NB4 (cell line): ENCODE measurements at regions not wholly inside any gene's neighbourhood (a gene's known extent, or its start where the extent isn't known, plus 50 kb on each side); places are given as distances from the start of the nearest gene placed in this dataset.

Experiments used
- DNase-seq: peaks from one replicate; pipeline ENCODE4 v3.0.0; 2010; ENCODE audit warnings: low read depth
- H3K4me3 ChIP-seq: one replicate; pipeline ENCODE4 v1.5.1; 2011; ENCODE audit warnings: mild to moderate bottlenecking, low read depth, low read length, moderate library complexity
- CTCF ChIP-seq: IDR thresholded peaks from one replicate; pipeline ENCODE4 v1.5.1; 2012; ENCODE audit warnings: low read depth, low read length
- MAX ChIP-seq: IDR thresholded peaks from 2 replicates; pipeline ENCODE4 v1.6.1; 2011; ENCODE audit warnings: low read depth, low read length
- MYC ChIP-seq: IDR thresholded peaks from 2 replicates; pipeline ENCODE4 v1.6.1; 2011; ENCODE audit warnings: low read depth, low read length
- POLR2A ChIP-seq: IDR thresholded peaks from 2 replicates; pipeline ENCODE4 v1.6.1; 2011; ENCODE audit warnings: mild to moderate bottlenecking; ENCODE audit not compliant: insufficient read length; ENCODE audit errors: extremely low read depth

- TF ChIP-seq MYC: no peak
- no peak for TF ChIP-seq MAX
- no peak for TF ChIP-seq CTCF
- TF ChIP-seq POLR2A: no peak
- H3K4me3 ChIP-seq: no peak overlapping the region
- DNase-seq: no peak
Observed at GRCh38 chr15:67922971-67923945, 83.4 kb upstream of the RNU6-1 start.

GRCh38 chr15:67924359-67924974, 84.6 kb upstream of the RNU6-1 start:
- no peak for TF ChIP-seq MYC
- no peak for TF ChIP-seq CTCF
- no peak for TF ChIP-seq POLR2A
- no peak for TF ChIP-seq MAX
- DNase-seq: no peak
- no peak overlapping the region for H3K4me3 ChIP-seq

GRCh38 chr15:67925182-67925581, 85.3 kb upstream of the RNU6-1 start:
- H3K4me3 ChIP-seq: no peak overlapping the region
- no peak for DNase-seq
- no peak for TF ChIP-seq MAX
- no peak for TF ChIP-seq CTCF
- TF ChIP-seq POLR2A: no peak
- TF ChIP-seq MYC: no peak

GRCh38 chr15:67927501-67928168, 87.8 kb upstream of the RNU6-1 start:
- no peak overlapping the region for H3K4me3 ChIP-seq
- no peak for DNase-seq
- TF ChIP-seq POLR2A: no peak
- TF ChIP-seq MYC: no peak
- TF ChIP-seq CTCF: no peak
- TF ChIP-seq MAX: no peak

GRCh38 chr15:67928666-67929065, 88.8 kb upstream of the RNU6-1 start:
- H3K4me3 ChIP-seq: no peak overlapping the region
- no peak for DNase-seq
- TF ChIP-seq POLR2A: no peak
- TF ChIP-seq CTCF: no peak
- TF ChIP-seq MAX: no peak
- no peak for TF ChIP-seq MYC
